ENCODE measurements at regions not wholly inside any gene's neighbourhood (a gene's known extent, or its start where the extent isn't known, plus 50 kb on each side); places are given as distances from the start of the nearest gene placed in this dataset.

GRCh38 chr5:108637134-108637533 is 110.6 kb upstream of the FER start:
- TF ChIP-seq CTCF (IDR thresholded peaks at IDR 0.05; ENCODE audit: poor library complexity) (no peak), EZH2 (IDR thresholded peaks at IDR 0.05; ENCODE audit: borderline replicate concordance) (no peak)
